Epithelial cell of esophagus (primary cell): ENCODE measurements at regions not wholly inside any gene's neighbourhood (a gene's known extent, or its start where the extent isn't known, plus 50 kb on each side); places are given as distances from the start of the nearest gene placed in this dataset.
A peak's percentile ranks its signal among the peaks of the same experiment; 100 is the strongest.

Experiments used
- DNase-seq: peaks from one replicate; pipeline ENCODE4 v3.0.0; 2010; ENCODE audit warnings: low read depth
- H3K4me3 ChIP-seq: 2 replicates; pipeline ENCODE4 v1.5.1; 2011; ENCODE audit warnings: mild to moderate bottlenecking, low read length, control low read depth
- TF ChIP-seq, protein P1 (sequence below): IDR thresholded peaks from 2 replicates; pipeline ENCODE4 v1.5.1; 2011; ENCODE audit warnings: low read depth, mild to moderate bottlenecking, low read length, control low read depth, inconsistent platforms; ENCODE audit not compliant: insufficient read depth; ENCODE audit errors: missing control alignments

DNA sequence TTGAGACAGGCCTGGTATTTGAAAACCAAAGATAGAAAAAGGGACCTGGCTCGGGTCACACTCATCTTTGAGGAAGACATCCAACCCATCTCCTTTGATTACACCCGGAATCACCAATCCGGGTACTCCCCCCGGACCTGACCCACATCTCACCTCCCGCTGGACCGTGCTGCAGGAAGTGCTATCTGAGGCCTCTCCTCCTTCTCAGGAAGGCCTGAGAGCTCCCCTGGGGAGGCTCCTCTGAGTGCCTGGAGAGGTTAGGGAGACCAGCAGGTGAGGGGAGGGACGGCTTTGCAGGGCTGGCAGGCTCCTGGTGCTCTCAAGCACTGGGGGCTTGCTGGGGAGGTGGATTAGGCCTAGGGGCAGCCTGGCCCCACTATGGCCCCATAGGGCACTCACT lies 170.9 kb downstream of the ACKR3 start:
- DNase-seq = no peak
- H3K4me3 ChIP-seq = no peak overlapping the region
- TF ChIP-seq, protein P1, sequence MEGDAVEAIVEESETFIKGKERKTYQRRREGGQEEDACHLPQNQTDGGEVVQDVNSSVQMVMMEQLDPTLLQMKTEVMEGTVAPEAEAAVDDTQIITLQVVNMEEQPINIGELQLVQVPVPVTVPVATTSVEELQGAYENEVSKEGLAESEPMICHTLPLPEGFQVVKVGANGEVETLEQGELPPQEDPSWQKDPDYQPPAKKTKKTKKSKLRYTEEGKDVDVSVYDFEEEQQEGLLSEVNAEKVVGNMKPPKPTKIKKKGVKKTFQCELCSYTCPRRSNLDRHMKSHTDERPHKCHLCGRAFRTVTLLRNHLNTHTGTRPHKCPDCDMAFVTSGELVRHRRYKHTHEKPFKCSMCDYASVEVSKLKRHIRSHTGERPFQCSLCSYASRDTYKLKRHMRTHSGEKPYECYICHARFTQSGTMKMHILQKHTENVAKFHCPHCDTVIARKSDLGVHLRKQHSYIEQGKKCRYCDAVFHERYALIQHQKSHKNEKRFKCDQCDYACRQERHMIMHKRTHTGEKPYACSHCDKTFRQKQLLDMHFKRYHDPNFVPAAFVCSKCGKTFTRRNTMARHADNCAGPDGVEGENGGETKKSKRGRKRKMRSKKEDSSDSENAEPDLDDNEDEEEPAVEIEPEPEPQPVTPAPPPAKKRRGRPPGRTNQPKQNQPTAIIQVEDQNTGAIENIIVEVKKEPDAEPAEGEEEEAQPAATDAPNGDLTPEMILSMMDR = no peak

DNA sequence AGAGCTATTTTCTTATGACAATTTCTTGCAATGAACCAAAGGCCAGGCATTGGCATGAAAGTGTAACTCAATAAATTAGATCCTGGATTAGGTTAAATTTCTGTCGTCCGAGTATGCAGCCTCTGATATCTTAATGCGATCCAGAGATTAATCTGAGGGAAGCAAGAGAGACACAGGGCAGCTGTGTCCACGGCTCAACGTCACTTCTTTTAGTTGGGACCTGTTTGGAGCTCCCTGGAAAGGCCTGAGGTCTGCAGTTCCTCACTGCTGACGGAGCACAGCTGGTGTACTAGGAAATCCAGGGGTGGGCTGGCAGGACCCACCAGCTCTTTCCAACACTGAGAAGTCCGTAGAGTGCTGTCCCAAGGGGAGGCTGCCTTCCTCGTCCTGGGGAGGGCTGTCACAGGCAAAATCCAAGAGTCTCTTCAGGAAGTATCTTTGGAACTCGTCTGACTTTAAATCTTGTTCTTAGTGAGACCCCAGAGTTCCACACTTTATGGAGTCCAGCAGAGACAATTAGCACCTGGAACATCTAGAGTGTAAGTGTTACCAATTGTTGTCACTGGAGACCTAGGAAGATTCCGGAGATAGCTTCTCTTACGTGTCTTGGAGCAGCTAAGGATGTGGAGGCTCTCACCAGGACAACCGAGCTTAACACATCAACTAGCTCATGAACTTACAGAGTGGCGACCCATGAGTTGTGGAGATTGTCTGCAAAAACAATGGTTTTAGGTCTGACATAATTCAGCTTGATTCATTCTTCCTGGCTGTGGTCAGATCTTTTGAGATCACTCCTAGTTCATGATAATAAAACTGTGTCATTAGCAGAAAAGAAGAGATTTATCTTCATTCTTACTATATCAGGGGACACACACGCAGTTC lies 173.7 kb downstream of the ACKR3 start:
- no peak for DNase-seq
- no peak overlapping the region for H3K4me3 ChIP-seq
- TF ChIP-seq, protein P1 = no peak

DNA sequence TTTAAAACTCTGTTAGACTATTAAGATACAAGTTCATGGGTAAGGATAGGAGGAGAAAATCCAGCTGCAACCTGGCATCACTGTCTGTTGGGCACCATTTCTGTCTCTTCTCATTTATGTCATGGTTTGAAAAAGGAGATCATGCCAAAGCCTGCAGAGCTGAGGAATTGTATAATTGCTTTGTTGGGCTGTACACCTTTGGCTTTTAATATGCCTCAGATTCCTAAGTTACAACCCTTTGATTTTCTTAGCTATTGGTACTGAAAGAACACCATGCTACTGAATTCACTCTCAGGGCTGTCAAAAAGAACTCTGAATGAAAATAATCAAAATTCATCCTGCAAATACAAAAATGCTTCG lies 174.3 kb downstream of the ACKR3 start:
- H3K4me3 ChIP-seq = no peak overlapping the region
- TF ChIP-seq, protein P1 = no peak
- DNase-seq = no peak

DNA sequence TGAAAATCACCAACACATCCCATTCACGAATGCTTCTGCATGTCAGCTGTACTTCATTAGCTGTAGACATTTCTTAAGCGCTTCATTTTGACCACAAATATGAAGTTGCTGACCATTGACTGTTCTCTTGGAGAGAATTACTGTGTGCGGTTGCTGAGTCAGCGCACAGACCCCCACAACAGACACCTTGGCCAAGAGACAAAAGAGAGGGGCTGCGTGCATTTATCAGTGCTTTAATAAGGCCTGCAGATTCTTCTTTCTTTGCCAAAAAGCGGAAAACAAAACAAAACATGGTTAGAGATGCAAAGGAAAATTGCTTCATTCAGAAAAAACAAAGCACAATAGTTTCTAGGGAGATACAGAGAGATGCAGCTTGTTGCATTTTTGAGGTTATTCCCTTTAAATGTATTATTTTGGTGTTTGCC lies 174.7 kb downstream of the ACKR3 start:
- DNase-seq = no peak
- H3K4me3 ChIP-seq = no peak overlapping the region
- TF ChIP-seq, protein P1 = no peak

DNA sequence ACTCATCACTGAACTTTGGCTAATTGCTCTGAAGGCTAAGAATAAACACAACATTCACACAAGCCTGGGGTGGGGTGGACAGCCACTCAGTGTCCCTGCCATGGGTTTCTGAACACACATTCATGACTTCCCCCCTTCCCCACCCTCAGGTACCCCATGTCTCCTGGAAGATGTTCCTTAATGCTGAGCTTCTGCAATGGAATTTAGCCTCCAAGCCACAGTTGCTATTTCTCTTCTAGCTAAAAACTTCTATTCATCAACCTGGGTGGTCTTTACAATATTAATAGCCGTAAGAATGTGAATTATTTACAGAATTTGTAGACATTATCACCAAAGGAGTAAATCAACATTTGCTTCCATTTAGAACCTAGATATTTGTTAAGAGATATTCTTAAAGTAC lies 175.1 kb downstream of the ACKR3 start:
- no peak for DNase-seq
- no peak overlapping the region for H3K4me3 ChIP-seq
- TF ChIP-seq, protein P1 = no peak

DNA sequence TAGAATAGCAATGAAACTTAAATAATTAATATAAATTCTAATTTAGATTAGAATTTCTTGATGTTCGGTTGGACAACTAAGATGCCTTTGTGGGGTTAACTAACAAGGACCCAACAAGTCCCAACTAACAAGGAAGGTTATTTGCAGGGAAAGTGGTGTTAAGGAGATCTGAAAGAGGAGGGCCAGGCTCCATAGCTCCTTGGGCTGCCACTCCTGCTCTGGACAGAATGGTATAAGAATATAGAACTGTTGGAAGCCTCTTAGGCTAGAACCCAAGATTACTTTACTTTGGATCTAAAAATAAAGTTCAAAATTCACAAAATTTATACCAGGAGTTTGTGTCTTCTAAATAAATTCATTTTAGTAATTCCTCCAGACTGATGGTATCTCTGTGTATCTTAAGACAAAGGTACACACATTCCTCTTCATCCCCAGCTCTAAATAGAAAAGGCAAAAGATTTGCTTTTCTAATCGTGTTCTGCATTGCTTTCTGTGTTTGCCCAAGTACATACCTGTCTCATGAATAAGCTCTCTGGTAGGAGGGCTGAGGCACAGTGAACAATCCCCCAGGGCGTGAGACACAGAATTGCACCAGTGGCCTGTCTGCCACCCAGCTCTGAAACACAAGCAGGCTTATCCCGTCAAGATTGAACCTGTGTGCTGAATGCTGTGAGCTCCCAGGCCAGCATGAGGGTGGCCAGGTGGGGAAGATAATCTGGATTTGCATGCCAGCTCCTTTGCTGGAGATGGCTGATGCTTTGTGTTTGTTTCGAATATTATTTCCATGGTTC lies 176.0 kb downstream of the ACKR3 start:
- peak; percentile 99 for DNase-seq
- TF ChIP-seq, protein P1 = peak; percentile 28

More for the DNA sequence above, 176.0 kb downstream of the ACKR3 start:
- no peak overlapping the region for H3K4me3 ChIP-seq
